SJCRH30 (cell line): ENCODE measurements at regions not wholly inside any gene's neighbourhood (a gene's known extent, or its start where the extent isn't known, plus 50 kb on each side); places are given as distances from the start of the nearest gene placed in this dataset.
"Not testable (repeated sequence)": the region's sequence is repeated elsewhere in the genome, so short reads cannot be mapped to it uniquely, and the experiment has no call there.

Experiments used
- DNase-seq, 2 experiments: peaks; one replicate each; pipeline ENCODE4 v3.0.0-alpha.2; 2015 to 2020
- H3K27ac ChIP-seq: fragments of 250-450 bp; sonication (Bioruptor Pico); 2 replicates; pipeline ENCODE4 v1.5.1; 2020; ENCODE audit warnings: mild to moderate bottlenecking, moderate library complexity
- H3K27me3 ChIP-seq: fragments of 250-450 bp; sonication (Bioruptor Pico); 2 replicates; pipeline ENCODE4 v1.5.1; 2020; ENCODE audit warnings: mild to moderate bottlenecking, moderate library complexity
- H3K36me3 ChIP-seq: fragments of 250-450 bp; sonication (Bioruptor Pico); 2 replicates; pipeline ENCODE4 v1.5.1; 2020; ENCODE audit warnings: mild to moderate bottlenecking, moderate library complexity
- H3K4me1 ChIP-seq: fragments of 250-450 bp; sonication (Bioruptor Pico); 2 replicates; pipeline ENCODE4 v1.5.1; 2020; ENCODE audit warnings: mild to moderate bottlenecking, moderate library complexity
- H3K4me3 ChIP-seq: fragments of 250-450 bp; sonication (Bioruptor Pico); 2 replicates; pipeline ENCODE4 v1.5.1; 2020; ENCODE audit warnings: mild to moderate bottlenecking, moderate library complexity
- H3K9me3 ChIP-seq: fragments of 250-450 bp; sonication (Bioruptor Pico); replicated peaks from 2 replicates; pipeline ENCODE4 v1.5.1; 2020; ENCODE audit warnings: mild to moderate bottlenecking, moderate library complexity

DNA sequence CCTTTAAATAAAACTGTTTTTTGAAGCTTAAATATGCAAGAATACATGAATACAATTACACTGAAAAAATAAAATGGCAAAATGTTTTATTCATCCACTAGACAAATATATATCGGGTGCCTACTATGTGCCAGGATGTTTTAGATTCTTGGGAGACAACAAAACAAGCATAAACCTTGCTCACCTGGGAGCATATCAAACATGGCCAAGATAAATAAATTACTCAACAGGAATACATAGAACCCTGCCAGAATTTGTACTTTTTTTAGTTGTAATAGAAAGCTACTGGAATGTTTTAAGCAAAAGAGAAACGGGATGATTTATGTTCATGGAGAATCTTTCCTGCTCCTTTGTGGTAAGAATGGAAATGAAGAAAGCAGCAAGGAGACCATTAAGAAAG is 2358.5 kb upstream of the PCDH20 start:
- no peaks in the 10 kb centered on the region for H3K9me3 ChIP-seq
- no peak for DNase-seq
- no peak overlapping the region for H3K4me3 ChIP-seq
- H3K36me3 ChIP-seq, result no peaks in the 10 kb centered on the region
- H3K27me3 ChIP-seq, result no peaks in the 10 kb centered on the region
- no peak overlapping the region for H3K27ac ChIP-seq
- no peaks in the 10 kb centered on the region for H3K4me1 ChIP-seq

DNA sequence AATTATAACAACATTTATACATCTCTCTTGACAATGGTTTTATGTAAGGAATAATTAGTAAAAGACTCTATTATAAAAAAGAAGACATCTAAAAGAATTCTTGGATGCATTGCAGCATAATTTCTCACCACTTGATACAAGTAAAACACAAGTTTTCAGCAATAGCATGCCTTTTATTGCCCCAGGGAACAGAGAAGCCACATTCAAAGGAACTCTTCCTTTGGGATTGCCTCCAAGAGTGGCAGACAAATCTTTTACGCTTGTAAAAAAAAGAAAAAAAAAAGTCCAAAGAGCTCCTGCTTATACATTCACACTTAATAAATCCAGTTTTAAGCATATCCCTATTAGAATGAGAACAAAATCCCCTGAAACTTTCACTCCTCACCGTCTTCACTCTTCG is 2357.8 kb upstream of the PCDH20 start:
- H3K9me3 ChIP-seq, result no peaks in the 10 kb centered on the region
- H3K27me3 ChIP-seq, result no peaks in the 10 kb centered on the region
- H3K4me1 ChIP-seq, result no peaks in the 10 kb centered on the region

DNA sequence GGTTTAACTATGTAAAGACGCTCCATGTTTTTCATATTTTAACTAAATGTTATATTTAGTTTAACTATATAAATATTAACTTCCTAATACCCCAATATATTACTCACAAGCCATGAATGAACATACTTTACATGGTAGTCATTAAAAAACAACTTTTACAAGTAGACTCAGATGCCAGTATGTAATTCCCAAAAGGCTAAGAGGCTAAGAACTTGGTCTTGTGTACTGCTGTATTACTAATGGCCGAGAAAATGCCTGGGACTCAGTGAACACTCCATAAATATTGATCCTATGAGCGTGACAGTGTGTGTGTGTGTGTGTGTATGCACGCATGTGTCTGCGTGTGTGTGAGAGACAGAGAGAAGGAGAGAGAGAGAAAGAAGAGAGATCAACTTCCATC is 2342.0 kb upstream of the PCDH20 start:
- H3K27me3 ChIP-seq, H3K9me3 ChIP-seq, H3K27ac ChIP-seq, H3K4me1 ChIP-seq, H3K4me3 ChIP-seq, DNase-seq, H3K36me3 ChIP-seq: not testable (repeated sequence)

More for the DNA sequence above, 2357.8 kb upstream of the PCDH20 start:
- Histone ChIP-seq H3K4me3 (no peak overlapping the region), H3K36me3 (no peaks in the 10 kb centered on the region), H3K27ac (no peak overlapping the region)
- DNase-seq, result peak; percentile 2 to 5

DNA sequence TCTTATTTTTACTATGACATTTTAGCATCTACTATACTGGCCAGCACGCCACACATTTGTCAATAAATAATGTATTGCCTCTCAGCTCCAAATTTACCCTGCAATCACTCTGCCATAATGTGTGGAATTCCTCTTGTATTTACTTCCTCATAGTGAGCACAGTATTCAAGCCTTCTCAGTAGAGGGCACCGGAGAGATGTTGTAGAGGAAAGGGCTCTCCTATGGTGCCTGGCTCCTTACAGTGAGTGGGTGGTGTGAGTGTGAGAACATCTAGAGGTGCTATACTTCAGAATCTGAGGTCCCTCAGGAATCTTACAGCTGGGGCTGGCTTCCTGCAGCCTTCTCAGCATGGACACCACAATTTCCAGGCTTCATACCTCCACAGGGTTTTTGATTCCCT is 2334.2 kb upstream of the PCDH20 start:
- not testable (repeated sequence) for DNase-seq, H3K4me1 ChIP-seq, H3K27ac ChIP-seq, H3K4me3 ChIP-seq, H3K36me3 ChIP-seq, H3K9me3 ChIP-seq, H3K27me3 ChIP-seq

DNA sequence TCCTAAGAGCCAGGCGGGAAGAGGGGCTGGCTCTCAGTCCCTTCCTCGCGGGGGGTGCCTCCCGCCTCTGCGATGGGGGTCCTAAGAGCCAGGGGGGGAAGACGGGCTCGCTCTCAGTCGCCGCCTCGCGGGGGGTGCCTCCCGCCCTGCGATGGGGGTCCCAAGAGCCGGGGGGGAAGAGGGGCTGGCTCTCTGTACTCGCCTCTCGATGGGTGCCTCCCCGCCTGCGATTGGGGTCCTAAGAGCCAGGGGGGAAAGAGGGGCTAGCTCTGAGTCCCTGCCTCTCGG is 2326.1 kb upstream of the PCDH20 start:
- not testable (repeated sequence) for H3K4me1 ChIP-seq, H3K27ac ChIP-seq, H3K4me3 ChIP-seq, H3K27me3 ChIP-seq, H3K36me3 ChIP-seq, H3K9me3 ChIP-seq, DNase-seq

DNA sequence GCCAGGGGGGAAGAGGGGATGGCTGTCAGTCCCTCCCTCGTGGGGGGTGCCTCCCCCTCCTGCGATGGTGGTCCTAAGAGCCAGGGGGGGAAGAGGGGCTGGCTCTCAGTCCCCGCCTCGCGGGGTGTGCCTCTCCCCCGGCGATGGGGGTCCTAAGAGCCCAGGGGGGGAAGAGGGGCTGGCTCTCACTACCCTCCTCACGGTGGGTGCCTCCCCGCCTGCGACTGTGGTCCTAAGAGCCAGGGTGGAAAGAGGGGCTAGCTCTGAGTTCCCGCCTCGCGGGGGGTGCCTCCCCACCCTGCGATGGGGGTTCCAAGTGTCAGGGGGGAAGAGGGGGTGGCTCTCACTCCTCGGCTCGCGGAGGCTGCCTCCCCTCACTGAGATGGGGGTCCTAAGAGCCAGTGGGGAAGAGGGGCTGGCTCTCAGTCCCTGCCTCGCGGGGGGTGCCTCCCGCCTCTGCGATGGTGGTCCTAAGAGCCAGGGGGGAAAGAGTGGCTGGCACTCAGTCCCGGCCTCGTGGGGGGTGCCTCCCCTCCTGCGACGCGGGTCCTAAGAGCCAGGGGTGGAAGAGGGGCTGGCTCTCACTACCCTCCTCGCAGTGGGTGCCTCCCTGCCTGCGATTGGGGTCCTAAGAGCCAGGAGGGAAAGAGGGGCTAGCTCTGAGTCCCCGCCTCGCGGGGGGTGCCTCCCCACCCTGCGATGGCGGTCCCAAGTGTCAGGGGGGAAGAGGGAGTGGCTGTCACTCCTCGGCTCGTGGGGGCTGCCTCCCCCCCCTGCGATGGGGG is 2325.6 kb upstream of the PCDH20 start:
- no peak overlapping the region for H3K4me3 ChIP-seq
- no peaks in the 10 kb centered on the region for H3K27me3 ChIP-seq
- no peaks in the 10 kb centered on the region for H3K4me1 ChIP-seq
- no peak overlapping the region for H3K27ac ChIP-seq
- H3K36me3 ChIP-seq, result no peaks in the 10 kb centered on the region
- H3K9me3 ChIP-seq, result no peaks in the 10 kb centered on the region
- DNase-seq, result no peak

DNA sequence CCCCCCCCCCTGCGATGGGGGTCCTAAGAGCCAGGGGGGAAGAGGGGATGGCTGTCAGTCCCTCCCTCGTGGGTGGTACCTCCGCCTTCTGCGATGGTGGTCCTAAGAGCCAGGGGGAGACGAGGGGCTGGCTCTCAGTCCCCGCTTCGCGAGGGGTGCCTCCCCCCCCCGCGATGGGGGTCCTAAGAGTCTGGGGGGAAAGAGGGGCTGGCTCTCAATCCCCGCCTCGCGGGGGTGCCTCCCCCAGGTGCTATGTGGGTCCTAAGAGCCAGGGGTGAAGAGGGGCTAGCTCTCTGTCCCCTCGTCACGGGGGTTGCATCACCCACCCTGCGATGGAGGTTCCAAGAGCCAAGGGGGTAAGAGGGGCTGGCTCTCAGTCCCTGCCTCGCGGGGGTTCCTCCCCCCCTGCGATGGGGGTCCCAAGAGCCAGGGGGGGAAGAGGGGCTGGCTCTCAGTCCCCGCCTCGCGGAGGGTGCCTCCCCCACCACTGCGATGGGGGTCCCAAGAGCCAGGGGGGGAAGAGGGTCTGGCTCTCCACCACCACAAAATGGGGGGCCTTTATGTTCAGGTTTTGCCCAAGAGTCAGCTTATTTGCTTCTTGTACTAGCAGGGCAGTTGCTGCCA is 2323.6 kb upstream of the PCDH20 start:
- not testable (repeated sequence) for DNase-seq

DNA sequence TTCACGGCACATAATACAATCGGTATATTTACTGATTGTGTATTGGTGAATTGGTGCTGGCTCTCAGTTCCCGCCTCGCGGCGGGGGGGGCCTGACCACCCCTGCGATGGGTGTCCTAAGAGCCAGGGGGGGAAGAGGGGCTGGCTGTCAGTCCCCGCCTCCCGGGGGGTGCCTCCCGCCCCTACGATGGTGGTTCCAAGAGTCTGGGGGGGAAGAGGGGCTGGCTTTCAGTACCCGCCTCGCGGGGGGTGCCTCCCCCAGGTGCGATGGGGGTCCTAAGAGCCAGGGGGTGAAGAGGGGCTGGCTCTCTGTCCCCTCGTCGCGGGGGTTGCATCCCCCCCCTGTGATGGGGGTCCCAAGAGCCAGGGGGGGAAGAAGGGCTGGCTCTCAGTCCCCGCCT is 2321.8 kb upstream of the PCDH20 start:
- Histone ChIP-seq H3K36me3 (no peaks in the 10 kb centered on the region), H3K27me3 (no peaks in the 10 kb centered on the region), H3K9me3 (no peaks in the 10 kb centered on the region), H3K4me3 (no peak overlapping the region), H3K27ac (no peak overlapping the region), H3K4me1 (no peaks in the 10 kb centered on the region)
- no peak for DNase-seq

More for the DNA sequence above, 2323.6 kb upstream of the PCDH20 start:
- not testable (repeated sequence) for H3K27me3 ChIP-seq, H3K9me3 ChIP-seq, H3K4me1 ChIP-seq, H3K36me3 ChIP-seq, H3K27ac ChIP-seq, H3K4me3 ChIP-seq

DNA sequence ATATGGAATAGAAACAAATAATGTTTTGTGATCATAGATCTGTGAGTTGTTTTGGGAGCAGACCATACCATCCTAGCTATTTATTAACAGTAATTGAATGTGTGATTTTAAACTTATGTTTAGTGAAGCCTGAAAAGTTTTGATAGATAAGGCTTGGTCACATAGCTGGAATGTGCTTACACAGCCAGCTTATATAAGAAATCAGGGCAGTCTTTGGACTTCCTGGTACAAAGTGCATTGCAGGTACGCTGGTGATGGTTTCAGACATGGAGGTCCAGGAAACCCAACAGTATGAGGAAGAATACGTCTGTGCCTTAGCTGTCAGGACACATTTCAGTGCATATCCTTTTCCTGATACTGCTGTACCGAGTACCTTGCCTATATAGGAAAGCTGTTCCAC is 2316.2 kb upstream of the PCDH20 start:
- Histone ChIP-seq H3K4me1 (no peaks in the 10 kb centered on the region), H3K27ac (no peak overlapping the region)

DNA sequence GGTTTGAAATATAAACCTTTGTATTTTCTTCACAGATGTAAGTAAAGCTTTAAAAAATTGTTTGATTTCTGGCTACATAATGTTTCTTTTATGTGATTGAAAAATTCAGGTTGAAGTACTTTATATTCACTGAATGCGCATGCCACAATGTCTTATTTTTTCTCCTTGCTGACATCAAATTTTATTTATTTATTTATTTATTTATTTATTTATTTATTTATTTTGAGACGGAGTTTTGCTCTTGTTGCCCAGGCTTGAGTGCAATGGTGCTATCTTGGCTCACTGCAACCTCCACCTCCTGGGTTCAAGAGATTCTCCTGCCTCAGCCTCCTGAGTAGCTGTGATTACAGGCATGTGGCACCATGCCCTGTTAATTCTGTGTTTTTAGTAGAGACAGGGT is 2296.5 kb upstream of the PCDH20 start:
- H3K4me3 ChIP-seq, result not testable (repeated sequence)

More for the DNA sequence above, 2316.2 kb upstream of the PCDH20 start:
- no peak for DNase-seq
- H3K27me3 ChIP-seq, result no peaks in the 10 kb centered on the region
- no peaks in the 10 kb centered on the region for H3K36me3 ChIP-seq
- no peak overlapping the region for H3K4me3 ChIP-seq
- H3K9me3 ChIP-seq, result no peaks in the 10 kb centered on the region

DNA sequence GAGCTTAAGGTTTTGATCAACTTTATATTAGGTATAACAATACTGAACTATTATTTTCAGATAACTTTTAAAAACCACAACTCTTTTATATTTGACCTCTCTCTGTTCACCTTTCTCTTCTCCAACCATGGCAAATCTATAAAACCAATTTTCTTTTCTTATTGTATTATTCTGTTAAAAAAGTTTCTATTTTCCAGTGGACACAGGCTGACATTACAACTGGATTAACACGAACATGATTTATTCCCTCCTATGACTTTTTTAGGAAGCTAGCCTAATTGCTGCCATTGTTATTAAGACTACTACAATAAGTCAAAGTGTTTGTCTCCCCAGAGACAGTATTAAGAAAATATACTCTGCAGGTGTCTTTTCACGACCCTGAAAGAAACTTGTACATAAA is 2291.1 kb upstream of the PCDH20 start:
- no peak overlapping the region for H3K4me3 ChIP-seq
- no peaks in the 10 kb centered on the region for H3K27me3 ChIP-seq
- H3K27ac ChIP-seq, result no peak overlapping the region
- no peaks in the 10 kb centered on the region for H3K9me3 ChIP-seq
- no peaks in the 10 kb centered on the region for H3K36me3 ChIP-seq
- no peaks in the 10 kb centered on the region for H3K4me1 ChIP-seq
- DNase-seq, result no peak

More for the DNA sequence above, 2296.5 kb upstream of the PCDH20 start:
- H3K27me3 ChIP-seq, H3K4me1 ChIP-seq, H3K27ac ChIP-seq, H3K9me3 ChIP-seq, H3K36me3 ChIP-seq, DNase-seq: not testable (repeated sequence)

DNA sequence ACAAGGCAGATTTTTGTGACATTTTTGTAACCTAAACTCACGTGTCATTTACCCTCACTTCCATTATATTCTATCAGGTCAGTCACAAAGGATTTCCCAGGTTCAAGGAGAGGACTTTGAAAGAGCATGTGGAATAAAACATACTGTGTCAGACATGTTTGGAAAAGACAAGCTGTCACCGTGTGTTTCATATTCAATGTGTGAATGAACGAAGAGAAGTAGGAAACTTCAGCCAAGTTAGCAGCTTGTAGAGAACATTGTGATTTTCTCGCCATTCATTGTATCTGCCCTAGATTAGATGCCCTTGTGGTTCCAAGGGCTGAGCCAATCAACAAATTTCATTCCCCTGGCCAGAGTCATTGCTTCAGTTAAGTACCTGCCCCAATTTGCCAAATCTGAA is 2288.9 kb upstream of the PCDH20 start:
- H3K36me3 ChIP-seq, result no peaks in the 10 kb centered on the region
- no peaks in the 10 kb centered on the region for H3K4me1 ChIP-seq
- H3K27ac ChIP-seq, result no peak overlapping the region
- no peaks in the 10 kb centered on the region for H3K9me3 ChIP-seq
- H3K27me3 ChIP-seq, result no peaks in the 10 kb centered on the region
- H3K4me3 ChIP-seq, result no peak overlapping the region
- DNase-seq, result no peak

DNA sequence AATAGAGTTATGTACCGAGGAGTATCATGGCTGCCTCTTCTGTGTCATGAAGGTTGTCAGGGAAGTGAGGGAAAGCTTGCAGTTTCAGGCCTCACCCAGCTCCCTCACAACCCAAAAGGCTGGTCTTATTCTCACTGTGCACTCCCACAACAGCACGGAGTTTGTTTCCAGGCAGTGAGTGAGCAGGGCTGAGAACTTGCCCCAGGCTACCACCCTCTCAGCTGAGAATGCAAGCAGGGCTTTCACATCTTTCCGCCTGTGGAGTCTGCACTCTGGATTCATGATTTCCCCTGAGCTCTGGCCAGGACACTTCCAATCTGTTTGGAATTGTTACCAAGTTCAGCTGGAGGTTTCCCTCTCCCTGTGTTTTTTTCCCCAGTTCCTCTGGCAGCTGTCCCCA is 2284.7 kb upstream of the PCDH20 start:
- Histone ChIP-seq H3K9me3 (no peaks in the 10 kb centered on the region), H3K27ac (no peak overlapping the region), H3K4me3 (no peak overlapping the region), H3K4me1 (0 out of 2 replicates have a peak, but pooled peaks cover 3% of the 10 kb centered on the region), H3K36me3 (no peaks in the 10 kb centered on the region), H3K27me3 (no peaks in the 10 kb centered on the region)
- peak in 1 of 2 experiments; percentile 6 for DNase-seq

DNA sequence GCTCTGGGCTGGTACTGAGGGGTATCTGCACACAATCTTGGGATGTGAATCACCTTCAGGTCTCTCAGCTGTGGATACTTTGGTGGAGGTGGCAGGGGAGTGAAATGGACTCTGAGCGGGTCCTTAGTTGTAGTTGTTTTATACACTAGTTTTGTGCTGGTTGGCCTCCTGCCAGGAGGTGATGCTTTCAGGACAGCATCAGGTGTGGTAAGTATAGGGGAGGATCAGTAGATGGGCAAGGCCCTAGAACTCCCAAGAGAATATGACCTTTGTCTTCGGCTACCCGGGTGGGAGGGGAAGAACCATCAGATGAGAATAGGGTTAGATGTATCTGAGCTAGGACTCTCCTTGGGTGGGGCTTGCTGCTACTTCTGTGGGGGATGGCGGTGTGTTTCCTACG is 2284.3 kb upstream of the PCDH20 start:
- Histone ChIP-seq H3K9me3 (no peaks in the 10 kb centered on the region), H3K4me3 (no peak overlapping the region), H3K27me3 (no peaks in the 10 kb centered on the region), H3K4me1 (0 out of 2 replicates have a peak, but pooled peaks cover 3% of the 10 kb centered on the region), H3K27ac (no peak overlapping the region), H3K36me3 (no peaks in the 10 kb centered on the region)
- no peak for DNase-seq

DNA sequence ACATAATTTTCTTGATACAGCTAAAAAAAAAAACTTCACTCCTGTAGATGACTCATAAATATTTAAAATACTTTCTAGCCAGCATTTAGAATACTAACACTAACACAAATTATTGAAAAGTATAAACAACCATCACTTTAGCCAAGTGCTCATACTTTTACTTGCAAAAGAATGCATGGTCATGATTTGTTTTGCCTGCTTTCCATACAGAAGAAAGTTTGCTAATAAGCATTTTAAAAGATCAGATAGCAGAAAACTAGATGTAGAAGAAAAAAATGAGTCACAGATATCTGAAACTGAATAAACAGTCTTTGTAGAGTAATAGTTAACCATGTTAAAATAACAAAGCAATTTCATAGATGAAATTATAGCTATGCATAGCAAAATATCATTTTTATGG is 2280.4 kb upstream of the PCDH20 start:
- Histone ChIP-seq H3K27ac (no peak overlapping the region), H3K27me3 (no peaks in the 10 kb centered on the region), H3K9me3 (no peaks in the 10 kb centered on the region), H3K4me1 (0 out of 2 replicates have a peak, but pooled peaks cover 3% of the 10 kb centered on the region), H3K4me3 (no peak overlapping the region), H3K36me3 (no peaks in the 10 kb centered on the region)
- DNase-seq, result no peak

DNA sequence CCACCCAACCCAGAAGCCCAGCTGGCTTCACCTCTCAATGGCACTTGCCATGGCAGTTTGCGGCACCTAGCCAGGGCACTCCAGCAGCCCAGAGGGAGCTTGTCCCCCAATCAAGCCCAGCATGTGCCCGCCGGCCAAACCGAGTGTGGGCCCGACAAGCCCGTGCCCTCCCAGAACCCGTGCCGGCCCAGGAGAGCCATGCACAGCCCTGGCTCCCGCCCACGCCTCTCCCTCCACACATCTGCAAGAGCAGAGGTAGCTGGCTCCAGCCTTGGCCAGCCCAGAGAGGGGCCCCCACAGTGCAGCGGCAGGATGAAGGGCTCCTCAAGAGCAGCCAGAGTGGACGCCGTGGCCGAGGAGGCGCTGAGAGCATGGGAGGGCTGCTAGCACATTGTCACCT is 2278.0 kb upstream of the PCDH20 start:
- Histone ChIP-seq H3K36me3 (no peaks in the 10 kb centered on the region), H3K27ac (no peak overlapping the region), H3K4me1 (0 out of 2 replicates have a peak, but pooled peaks cover 3% of the 10 kb centered on the region), H3K4me3 (no peak overlapping the region), H3K9me3 (no peaks in the 10 kb centered on the region), H3K27me3 (no peaks in the 10 kb centered on the region)
- no peak for DNase-seq
